ENCODE measurements at regions not wholly inside any gene's neighbourhood (a gene's known extent, or its start where the extent isn't known, plus 50 kb on each side); places are given as distances from the start of the nearest gene placed in this dataset.

- no peak for FAIRE-seq
Measured at GRCh38 chr4:26141911-26142638, 178.7 kb upstream of the RBPJ start.

GRCh38 chr4:26144526-26145155 lies 176.2 kb upstream of the RBPJ start:
- no peak for FAIRE-seq

GRCh38 chr4:26145212-26145611 lies 175.6 kb upstream of the RBPJ start:
- no peak for FAIRE-seq

- no peak for FAIRE-seq
Measured at GRCh38 chr4:26148927-26149326, 171.9 kb upstream of the RBPJ start.

- FAIRE-seq, result no peak
Measured at GRCh38 chr4:26150948-26151347, 169.9 kb upstream of the RBPJ start.

- no peak for FAIRE-seq
Measured at GRCh38 chr4:26151615-26152014, 169.2 kb upstream of the RBPJ start.

GRCh38 chr4:26152056-26152455 lies 168.8 kb upstream of the RBPJ start:
- no peak for FAIRE-seq

GRCh38 chr4:26157541-26157940 lies 163.3 kb upstream of the RBPJ start:
- FAIRE-seq, result no peak

GRCh38 chr4:26160591-26160990 lies 160.2 kb upstream of the RBPJ start:
- FAIRE-seq, result no peak

GRCh38 chr4:26161030-26161824 lies 159.6 kb upstream of the RBPJ start:
- no peak for FAIRE-seq

- no peak for FAIRE-seq
Measured at GRCh38 chr4:26162101-26162500, 158.7 kb upstream of the RBPJ start.

- FAIRE-seq, result no peak
Measured at GRCh38 chr4:26163425-26164362, 157.1 kb upstream of the RBPJ start.

GRCh38 chr4:26171501-26171900 lies 149.3 kb upstream of the RBPJ start:
- no peak for FAIRE-seq

- no peak for FAIRE-seq
Measured at GRCh38 chr4:26171941-26172340, 148.9 kb upstream of the RBPJ start.

GRCh38 chr4:26173619-26174018 lies 147.2 kb upstream of the RBPJ start:
- no peak for FAIRE-seq

GRCh38 chr4:26174027-26174426 lies 146.8 kb upstream of the RBPJ start:
- no peak for FAIRE-seq

- no peak for FAIRE-seq
Measured at GRCh38 chr4:26175006-26175786, 145.6 kb upstream of the RBPJ start.

- FAIRE-seq, result no peak
Measured at GRCh38 chr4:26175905-26176470, 144.8 kb upstream of the RBPJ start.

GRCh38 chr4:26176598-26177149 lies 144.1 kb upstream of the RBPJ start:
- no peak for FAIRE-seq

GRCh38 chr4:26178854-26179253 lies 142.0 kb upstream of the RBPJ start:
- FAIRE-seq, result no peak

GRCh38 chr4:26179316-26179760 lies 141.5 kb upstream of the RBPJ start:
- no peak for FAIRE-seq

Data from A204.1 (cell line).